ENCODE measurements at regions not wholly inside any gene's neighbourhood (a gene's known extent, or its start where the extent isn't known, plus 50 kb on each side); places are given as distances from the start of the nearest gene placed in this dataset.

- TF ChIP-seq CTCF (IDR thresholded peaks at IDR 0.05) = no peak
- TF ChIP-seq EP300 (IDR thresholded peaks at IDR 0.05) = no peak
- no peak for TF ChIP-seq POLR2A (IDR thresholded peaks at IDR 0.05)
- TF ChIP-seq POLR2AphosphoS5 (IDR thresholded peaks at IDR 0.05) = no peak
Measured at GRCh38 chr5:117266280-117266679, 691.7 kb upstream of the SEMA6A start.
